ENCODE measurements at regions not wholly inside any gene's neighbourhood (a gene's known extent, or its start where the extent isn't known, plus 50 kb on each side); places are given as distances from the start of the nearest gene placed in this dataset.

- no peak for TF ChIP-seq CTCF (IDR thresholded peaks at IDR 0.05)
- TF ChIP-seq POLR2A (IDR thresholded peaks at IDR 0.05) = no peak
- TF ChIP-seq POLR2AphosphoS5 (IDR thresholded peaks at IDR 0.05) = no peak
Observed at GRCh38 chr1:222012816-222013215, 270.9 kb upstream of the DUSP10 start.

Measured in sigmoid colon (tissue), 4 donors.